Activated CD8-positive, alpha-beta memory T cell treated with anti-CD3 and anti-CD28 coated beads for 4 hours (primary cell): ENCODE measurements at regions not wholly inside any gene's neighbourhood (a gene's known extent, or its start where the extent isn't known, plus 50 kb on each side); places are given as distances from the start of the nearest gene placed in this dataset.
"Not testable (repeated sequence)": the region's sequence is repeated elsewhere in the genome, so short reads cannot be mapped to it uniquely, and the experiment has no call there.

Experiments
- DNase-seq, 2 donors: peaks; one replicate each; pipeline ENCODE4 v3.0.0-alpha.2; 2020; ENCODE audit warnings: low read depth in 2 of 2

- no peak for DNase-seq
These were observed 286.2 kb downstream of the TFAP2A start for GRCh38 chr6:10128721-10129120.

GRCh38 chr6:10122164-10122563 lies 292.7 kb downstream of the TFAP2A start:
- no peak for DNase-seq

GRCh38 chr6:10112871-10113549 lies 301.9 kb downstream of the TFAP2A start:
- no peak for DNase-seq

- DNase-seq, result no peak
These were observed 302.9 kb downstream of the TFAP2A start for GRCh38 chr6:10111975-10112374.

- DNase-seq, result no peak
These were observed 313.2 kb downstream of the TFAP2A start for GRCh38 chr6:10101551-10102252.

- DNase-seq, result no peak
These were observed 315.2 kb downstream of the TFAP2A start for GRCh38 chr6:10099529-10100140.

- DNase-seq, result no peak
These were observed 315.9 kb downstream of the TFAP2A start for GRCh38 chr6:10098756-10099528.

GRCh38 chr6:10093282-10093681 lies 321.6 kb downstream of the TFAP2A start:
- DNase-seq, result no peak

- no peak for DNase-seq
These were observed 330.5 kb downstream of the TFAP2A start for GRCh38 chr6:10084111-10084986.

GRCh38 chr6:10082385-10082784 lies 332.5 kb downstream of the TFAP2A start:
- DNase-seq, result no peak

- no peak for DNase-seq
These were observed 332.9 kb downstream of the TFAP2A start for GRCh38 chr6:10081957-10082356.

- DNase-seq, result no peak
These were observed 333.8 kb downstream of the TFAP2A start for GRCh38 chr6:10081075-10081474.

- DNase-seq, result no peak
These were observed 334.3 kb downstream of the TFAP2A start for GRCh38 chr6:10080561-10080960.

GRCh38 chr6:10078581-10078980 lies 336.3 kb downstream of the TFAP2A start:
- no peak for DNase-seq

- not testable (repeated sequence) for DNase-seq
These were observed 340.1 kb downstream of the TFAP2A start for GRCh38 chr6:10074726-10075125.

GRCh38 chr6:10073341-10073740 lies 341.5 kb downstream of the TFAP2A start:
- no peak for DNase-seq

GRCh38 chr6:10071631-10072220 lies 343.1 kb downstream of the TFAP2A start:
- no peak for DNase-seq

- DNase-seq, result no peak
These were observed 354.9 kb downstream of the TFAP2A start for GRCh38 chr6:10060004-10060403.

- DNase-seq, result no peak
These were observed 360.2 kb downstream of the TFAP2A start for GRCh38 chr6:10054672-10055071.

- no peak for DNase-seq
These were observed 363.6 kb downstream of the TFAP2A start for GRCh38 chr6:10051283-10051682.
